ENCODE measurements at regions not wholly inside any gene's neighbourhood (a gene's known extent, or its start where the extent isn't known, plus 50 kb on each side); places are given as distances from the start of the nearest gene placed in this dataset.

DNA sequence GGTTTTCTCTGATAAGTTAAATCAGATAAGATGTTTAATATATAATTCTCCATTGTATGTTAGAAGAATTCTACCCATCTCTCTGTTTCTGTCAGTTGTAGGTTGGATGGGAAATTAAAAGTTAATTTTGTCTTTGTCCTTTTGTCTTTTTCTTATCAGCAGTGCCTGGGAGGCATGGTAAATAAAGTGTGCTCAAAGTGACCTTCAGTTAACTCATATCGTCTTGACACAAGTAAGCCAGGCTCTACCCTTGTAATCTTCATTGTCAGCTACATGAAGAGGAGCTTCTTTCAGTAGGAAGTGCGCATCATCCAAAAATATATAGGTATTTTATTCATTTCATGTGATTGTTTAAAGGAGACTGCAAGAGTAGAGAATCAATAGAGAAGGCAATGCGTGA lies 138.9 kb upstream of the NRIP1 start:
- Histone ChIP-seq H3K9ac (ENCODE audit: low read depth, low read length) (no peak overlapping the region), H3K36me3 (ENCODE audit: insufficient read depth, low read length) (no peaks in the 10 kb centered on the region), H3K79me2 (ENCODE audit: insufficient read depth, low read length) (no peaks in the 10 kb centered on the region), H3K4me2 (ENCODE audit: insufficient read depth, low read length) (no peak overlapping the region), H2AFZ (ENCODE audit: low read depth, low read length) (no peak overlapping the region), H3K4me3 (ENCODE audit: low read depth in 1 of 2, low read length in 2 of 2) (no peak overlapping the region), H3K9me3 (ENCODE audit: insufficient read depth, low read length, severe bottlenecking) (no peaks in the 10 kb centered on the region), H3K4me1 (ENCODE audit: insufficient read depth, low read length) (no peaks in the 10 kb centered on the region), H4K20me1 (ENCODE audit: insufficient read depth, low read length) (no peaks in the 10 kb centered on the region), H3K27me3 (ENCODE audit: insufficient read depth, low read length, poor library complexity) (no peaks in the 10 kb centered on the region), H3K27ac (ENCODE audit: low read length) (no peak overlapping the region)
- ATAC-seq (ENCODE audit: insufficient read depth, low read depth) (no peak), DNase-seq (no peak)
- TF ChIP-seq EZH2 (IDR thresholded peaks at IDR 0.05; ENCODE audit: borderline replicate concordance, low read depth, low read length, severe bottlenecking): no peak
- TF ChIP-seq, protein P1, sequence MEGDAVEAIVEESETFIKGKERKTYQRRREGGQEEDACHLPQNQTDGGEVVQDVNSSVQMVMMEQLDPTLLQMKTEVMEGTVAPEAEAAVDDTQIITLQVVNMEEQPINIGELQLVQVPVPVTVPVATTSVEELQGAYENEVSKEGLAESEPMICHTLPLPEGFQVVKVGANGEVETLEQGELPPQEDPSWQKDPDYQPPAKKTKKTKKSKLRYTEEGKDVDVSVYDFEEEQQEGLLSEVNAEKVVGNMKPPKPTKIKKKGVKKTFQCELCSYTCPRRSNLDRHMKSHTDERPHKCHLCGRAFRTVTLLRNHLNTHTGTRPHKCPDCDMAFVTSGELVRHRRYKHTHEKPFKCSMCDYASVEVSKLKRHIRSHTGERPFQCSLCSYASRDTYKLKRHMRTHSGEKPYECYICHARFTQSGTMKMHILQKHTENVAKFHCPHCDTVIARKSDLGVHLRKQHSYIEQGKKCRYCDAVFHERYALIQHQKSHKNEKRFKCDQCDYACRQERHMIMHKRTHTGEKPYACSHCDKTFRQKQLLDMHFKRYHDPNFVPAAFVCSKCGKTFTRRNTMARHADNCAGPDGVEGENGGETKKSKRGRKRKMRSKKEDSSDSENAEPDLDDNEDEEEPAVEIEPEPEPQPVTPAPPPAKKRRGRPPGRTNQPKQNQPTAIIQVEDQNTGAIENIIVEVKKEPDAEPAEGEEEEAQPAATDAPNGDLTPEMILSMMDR (IDR thresholded peaks at IDR 0.05; ENCODE audit: borderline replicate concordance, extremely low read depth, low read length, poor library complexity, severe bottlenecking): no peak

DNA sequence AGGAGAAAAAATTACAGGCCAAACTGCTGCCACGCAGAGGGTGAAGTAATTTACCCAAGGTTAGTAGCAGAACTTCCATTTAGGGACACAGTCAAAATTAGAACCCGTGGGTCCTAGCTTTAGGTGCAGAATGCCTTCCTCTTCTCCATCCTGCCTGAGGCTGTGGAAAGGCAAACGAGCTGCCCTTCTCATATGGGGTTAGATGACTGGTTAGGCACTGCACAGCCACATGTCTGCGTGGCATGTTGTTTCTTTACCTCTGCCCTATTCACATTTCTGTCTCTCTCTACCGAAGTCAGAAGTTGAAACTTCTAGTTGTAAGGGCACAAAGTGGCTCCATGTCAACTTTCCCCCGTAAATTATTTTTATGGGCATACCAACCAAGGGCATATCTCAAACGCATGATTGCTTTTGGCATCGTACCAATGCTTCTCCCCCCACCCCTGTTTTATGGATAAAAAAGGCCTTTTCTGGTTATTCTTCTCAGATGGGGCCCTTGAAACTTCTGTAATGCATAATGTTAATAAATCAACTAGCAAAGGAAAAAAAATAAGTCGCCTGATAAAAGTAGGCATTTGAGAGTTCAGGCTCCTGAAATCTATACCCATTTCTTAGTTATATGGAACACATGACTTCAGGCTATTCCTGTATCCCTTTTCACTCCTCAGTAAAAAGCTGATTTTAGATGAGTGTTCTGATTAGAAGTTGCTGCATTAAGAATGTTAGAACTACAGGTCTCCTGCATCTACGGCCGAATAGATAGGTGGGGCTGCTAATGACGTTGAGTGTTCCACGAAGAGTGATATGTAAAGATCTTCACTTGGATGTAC lies 139.6 kb upstream of the NRIP1 start:
- H3K27ac ChIP-seq (ENCODE audit: low read length): no peak overlapping the region
- H3K27me3 ChIP-seq (ENCODE audit: insufficient read depth, low read length, poor library complexity): no peaks in the 10 kb centered on the region
- no peaks in the 10 kb centered on the region for H3K36me3 ChIP-seq (ENCODE audit: insufficient read depth, low read length)
- no peak overlapping the region for H3K4me3 ChIP-seq (ENCODE audit: low read depth in 1 of 2, low read length in 2 of 2)
- H3K4me1 ChIP-seq (ENCODE audit: insufficient read depth, low read length): no peaks in the 10 kb centered on the region
- TF ChIP-seq EZH2 (IDR thresholded peaks at IDR 0.05; ENCODE audit: borderline replicate concordance, low read depth, low read length, severe bottlenecking): no peak
- TF ChIP-seq, protein P1 (IDR thresholded peaks at IDR 0.05; ENCODE audit: borderline replicate concordance, extremely low read depth, low read length, poor library complexity, severe bottlenecking): no peak
- H3K79me2 ChIP-seq (ENCODE audit: insufficient read depth, low read length): no peaks in the 10 kb centered on the region
- no peaks in the 10 kb centered on the region for H4K20me1 ChIP-seq (ENCODE audit: insufficient read depth, low read length)
- no peaks in the 10 kb centered on the region for H3K9me3 ChIP-seq (ENCODE audit: insufficient read depth, low read length, severe bottlenecking)
- no peak overlapping the region for H2AFZ ChIP-seq (ENCODE audit: low read depth, low read length)
- ATAC-seq (ENCODE audit: insufficient read depth, low read depth) (no peak), DNase-seq (no peak)
- H3K4me2 ChIP-seq (ENCODE audit: insufficient read depth, low read length): no peak overlapping the region
- H3K9ac ChIP-seq (ENCODE audit: low read depth, low read length): no peak overlapping the region

GRCh38 chr21:15204970-15205286 lies 140.1 kb upstream of the NRIP1 start:
- no peak for TF ChIP-seq EZH2 (IDR thresholded peaks at IDR 0.05; ENCODE audit: borderline replicate concordance, low read depth, low read length, severe bottlenecking)
- TF ChIP-seq, protein P1 (IDR thresholded peaks at IDR 0.05; ENCODE audit: borderline replicate concordance, extremely low read depth, low read length, poor library complexity, severe bottlenecking): no peak
- Histone ChIP-seq H2AFZ (ENCODE audit: low read depth, low read length) (no peak overlapping the region), H3K4me1 (ENCODE audit: insufficient read depth, low read length) (no peaks in the 10 kb centered on the region), H3K4me2 (ENCODE audit: insufficient read depth, low read length) (no peak overlapping the region), H3K9ac (ENCODE audit: low read depth, low read length) (no peak overlapping the region), H3K27ac (ENCODE audit: low read length) (no peak overlapping the region), H3K4me3 (ENCODE audit: low read depth in 1 of 2, low read length in 2 of 2) (no peak overlapping the region), H3K27me3 (ENCODE audit: insufficient read depth, low read length, poor library complexity) (no peaks in the 10 kb centered on the region), H3K9me3 (ENCODE audit: insufficient read depth, low read length, severe bottlenecking) (no peaks in the 10 kb centered on the region), H3K79me2 (ENCODE audit: insufficient read depth, low read length) (no peaks in the 10 kb centered on the region), H3K36me3 (ENCODE audit: insufficient read depth, low read length) (no peaks in the 10 kb centered on the region), H4K20me1 (ENCODE audit: insufficient read depth, low read length) (no peaks in the 10 kb centered on the region)
- ATAC-seq (ENCODE audit: insufficient read depth, low read depth) (no peak), DNase-seq (no peak)

All from DND-41 (cell line).